ENCODE measurements at regions not wholly inside any gene's neighbourhood (a gene's known extent, or its start where the extent isn't known, plus 50 kb on each side); places are given as distances from the start of the nearest gene placed in this dataset.
A peak's percentile ranks its signal among the peaks of the same experiment; 100 is the strongest.
"Not testable (repeated sequence)": the region's sequence is repeated elsewhere in the genome, so short reads cannot be mapped to it uniquely, and the experiment has no call there.

GRCh38 chr13:88436974-88437373 lies 765.8 kb downstream of the SLITRK5 start:
- no peak for DNase-seq

DNA sequence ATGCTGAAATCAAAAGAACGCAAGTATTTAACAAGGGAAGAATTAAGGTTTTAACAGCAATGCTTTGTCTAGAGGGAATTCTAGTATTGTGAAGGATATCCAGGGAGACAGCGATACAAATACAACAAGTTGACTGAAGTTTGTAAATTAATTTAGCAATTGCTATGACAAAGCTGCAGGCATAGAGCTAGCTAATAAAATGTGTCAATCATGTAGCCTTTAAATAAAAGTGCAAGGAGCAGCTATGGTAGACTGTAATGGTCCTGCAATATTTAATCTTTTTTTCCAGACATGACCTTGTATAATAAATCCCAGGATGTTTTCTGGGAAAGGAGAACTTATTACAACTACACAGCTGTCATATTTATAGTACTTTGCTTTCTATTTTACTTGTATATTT lies 779.3 kb downstream of the SLITRK5 start:
- DNase-seq: no peak

GRCh38 chr13:88456151-88456550 lies 785.0 kb downstream of the SLITRK5 start:
- DNase-seq: no peak

GRCh38 chr13:88459331-88459730 lies 788.2 kb downstream of the SLITRK5 start:
- DNase-seq: no peak

DNA sequence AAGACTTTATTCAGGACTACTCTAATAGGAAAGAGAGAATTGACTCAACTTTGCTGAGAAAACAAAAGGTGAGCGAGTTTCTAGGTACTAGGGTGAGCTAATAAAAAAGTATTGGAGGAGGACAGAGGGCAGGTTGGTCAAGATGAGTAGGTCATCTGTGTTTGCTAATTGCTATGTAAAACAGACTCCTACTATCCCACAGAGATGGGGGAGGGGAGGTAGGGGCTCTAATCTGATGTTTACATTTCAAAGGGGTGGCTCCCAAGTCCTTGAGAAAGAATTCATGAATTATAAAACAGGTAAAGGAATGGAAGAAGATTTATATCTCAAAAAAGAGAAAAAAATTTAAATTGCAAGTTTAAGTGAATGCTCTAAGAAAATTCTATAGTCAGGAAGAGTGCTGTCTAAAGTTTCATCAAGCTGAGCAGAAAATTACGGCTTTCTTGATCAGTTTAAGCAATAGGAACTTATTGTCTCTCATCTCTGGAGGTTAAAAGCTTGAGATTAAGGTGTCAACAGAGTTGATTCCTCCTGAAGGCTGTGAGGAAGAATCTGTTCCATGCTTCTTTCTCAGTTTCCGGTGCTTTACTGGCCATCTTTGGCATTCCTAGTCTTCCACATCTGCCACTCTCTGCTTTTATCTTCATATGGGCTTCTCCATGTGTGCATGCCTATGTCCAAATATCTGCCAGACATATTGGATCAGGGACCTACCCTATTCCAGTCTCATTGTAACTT lies 790.3 kb downstream of the SLITRK5 start:
- DNase-seq: no peak

- no peak for DNase-seq
Measured at GRCh38 chr13:88464851-88465250, 793.7 kb downstream of the SLITRK5 start.

DNA sequence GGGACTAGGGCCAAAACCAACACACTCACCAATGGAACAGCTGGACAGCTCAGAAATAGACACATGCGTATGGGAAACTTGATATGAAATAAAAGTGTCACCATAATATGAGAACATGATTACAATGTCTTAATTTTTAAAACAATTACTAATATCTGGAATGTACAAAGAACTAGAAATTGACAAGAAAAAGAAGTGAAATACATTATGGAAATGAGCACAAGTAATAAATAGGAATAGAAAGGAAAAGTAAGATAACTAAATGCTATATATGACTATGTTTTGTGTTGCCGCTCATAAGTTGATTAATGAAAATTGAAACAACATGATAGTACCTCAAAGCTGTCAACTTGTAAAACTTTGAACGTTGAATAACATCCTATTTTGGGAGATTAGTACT lies 801.1 kb downstream of the SLITRK5 start:
- DNase-seq: no peak

DNA sequence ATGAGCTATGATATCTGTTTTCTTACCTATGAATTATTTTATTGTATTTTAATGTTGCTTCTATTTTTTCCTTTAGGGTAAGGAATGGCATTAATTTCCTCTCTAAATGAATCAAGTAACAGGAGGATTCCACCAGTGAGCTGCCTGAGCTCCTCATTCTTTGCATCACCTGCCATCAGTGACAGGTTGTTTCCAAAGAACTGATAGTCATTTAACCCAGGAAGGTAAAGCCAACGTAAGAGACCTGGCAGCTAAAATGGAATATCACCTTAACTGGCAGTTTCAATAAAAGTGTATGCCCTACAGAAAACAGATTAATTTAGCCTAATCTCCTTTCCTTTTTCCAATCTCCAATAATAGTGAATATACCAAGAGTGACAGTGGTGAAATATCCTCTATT lies 812.0 kb downstream of the SLITRK5 start:
- no peak for DNase-seq

DNA sequence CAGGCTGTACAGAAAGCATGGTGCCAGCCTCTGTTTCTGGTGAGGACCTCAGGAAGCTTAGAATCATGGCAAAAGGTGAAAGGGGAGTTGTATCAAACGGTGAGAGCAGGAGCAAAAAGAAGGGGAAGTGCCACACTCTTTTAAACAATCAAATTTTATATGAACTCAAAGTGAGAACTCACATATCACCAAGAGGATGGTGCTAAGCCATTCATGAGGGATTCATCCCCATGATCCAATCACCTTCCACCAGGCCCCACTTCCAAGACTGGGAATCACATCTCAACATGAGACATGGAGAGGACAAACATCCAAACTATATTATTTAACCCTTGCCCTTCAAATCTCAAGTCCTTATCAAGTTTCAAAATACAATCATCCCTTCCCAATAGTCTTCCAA lies 836.7 kb downstream of the SLITRK5 start:
- no peak for DNase-seq

GRCh38 chr13:88512993-88513392 lies 841.8 kb downstream of the SLITRK5 start:
- DNase-seq: not testable (repeated sequence)

- DNase-seq: peak; percentile 79
Measured at GRCh38 chr13:88526186-88526852, 855.1 kb downstream of the SLITRK5 start.

DNA sequence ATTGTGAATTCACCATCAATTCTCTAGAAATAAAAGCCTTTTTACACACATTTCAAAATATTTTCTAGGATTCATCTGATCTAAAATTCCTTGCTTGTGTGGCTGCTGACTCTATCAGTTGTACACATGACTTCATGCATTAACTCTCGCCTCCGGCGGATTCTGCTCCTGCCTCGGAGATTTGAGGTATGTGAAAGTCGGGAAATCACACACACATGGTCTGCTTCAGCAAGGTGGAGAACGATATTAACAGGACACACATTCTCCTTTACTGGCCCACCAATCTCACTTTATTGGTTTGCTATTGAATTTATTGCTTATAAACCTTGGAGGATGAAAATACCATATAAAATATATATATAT lies 855.7 kb downstream of the SLITRK5 start:
- no peak for DNase-seq

- no peak for DNase-seq
Measured at GRCh38 chr13:88541994-88542393, 870.8 kb downstream of the SLITRK5 start.

DNA sequence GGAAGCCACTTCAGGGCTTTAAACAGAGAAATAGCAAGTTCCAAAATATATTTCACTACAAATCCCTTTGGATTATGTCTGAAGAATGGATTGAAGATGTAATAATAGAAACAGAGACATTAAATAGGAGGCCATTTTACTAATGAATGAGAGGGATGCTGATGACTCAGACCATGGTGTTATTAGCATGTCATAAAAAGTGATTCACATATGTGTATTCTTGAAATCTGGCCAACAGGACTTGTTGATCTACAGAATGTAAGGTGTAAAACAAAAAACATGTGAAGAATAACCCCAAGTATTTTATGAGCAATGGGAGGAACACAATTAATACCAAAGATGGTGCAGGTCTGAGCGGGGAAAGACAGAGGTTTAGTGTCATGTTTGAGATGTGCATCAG lies 873.7 kb downstream of the SLITRK5 start:
- no peak for DNase-seq

DNA sequence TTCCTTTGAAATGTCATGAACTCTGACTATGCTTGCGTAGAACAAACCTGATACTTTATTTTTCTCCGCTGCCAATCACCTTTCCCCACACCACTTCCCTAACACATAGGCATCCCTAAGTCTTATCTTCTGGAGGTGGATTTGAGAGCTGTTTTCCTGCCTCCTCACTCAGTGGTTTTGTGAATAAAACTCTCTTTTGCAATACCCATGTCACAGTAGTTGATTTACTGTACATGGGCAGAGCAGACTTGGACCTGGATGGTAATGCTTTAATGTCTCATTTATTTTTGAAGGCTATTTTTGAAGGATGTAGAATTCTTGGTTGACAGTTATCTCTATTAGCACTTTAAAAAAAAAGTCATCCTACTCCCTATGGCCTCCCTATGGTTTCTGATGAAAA lies 881.8 kb downstream of the SLITRK5 start:
- no peak for DNase-seq

DNA sequence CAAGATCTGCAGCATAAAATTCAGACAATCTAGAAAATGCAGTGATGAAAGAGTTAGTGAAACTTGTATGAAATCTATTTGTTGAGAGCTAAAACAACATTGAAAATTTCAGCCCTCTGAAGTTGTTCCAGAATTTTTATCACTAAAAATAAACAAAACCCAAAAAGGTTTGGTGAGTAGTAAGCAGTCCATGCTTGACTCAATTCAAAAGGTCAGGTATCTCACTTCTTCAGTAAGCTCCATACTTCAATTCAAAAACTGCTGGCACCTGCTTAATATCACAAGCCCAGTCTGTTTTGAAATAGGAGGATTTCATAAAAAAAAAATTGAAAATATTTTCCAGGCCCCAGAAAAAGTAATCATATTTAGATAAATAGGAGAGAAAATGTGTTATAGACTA lies 894.4 kb downstream of the SLITRK5 start:
- DNase-seq: no peak

- DNase-seq: no peak
Measured at GRCh38 chr13:88585861-88586260, 914.7 kb downstream of the SLITRK5 start.

GRCh38 chr13:88586263-88586662 lies 915.1 kb downstream of the SLITRK5 start:
- no peak for DNase-seq

DNA sequence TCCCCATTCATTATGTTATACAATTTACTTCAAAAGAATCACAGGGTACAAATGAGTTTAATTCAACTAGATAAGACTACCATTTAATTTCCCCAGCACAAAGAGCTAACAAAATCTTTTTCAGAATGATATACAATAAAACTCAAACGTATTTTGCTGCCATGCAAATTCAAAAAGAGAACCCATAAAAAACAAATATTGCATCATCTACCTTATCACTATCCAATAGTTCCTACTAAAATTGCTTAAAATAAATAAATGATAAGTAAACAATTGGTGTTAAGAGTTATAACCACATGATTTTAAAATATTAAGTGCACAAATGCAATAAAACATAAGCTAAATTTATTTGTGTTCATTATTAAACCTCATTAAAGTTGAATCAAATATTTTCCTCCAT lies 919.4 kb downstream of the SLITRK5 start:
- DNase-seq: no peak

DNA sequence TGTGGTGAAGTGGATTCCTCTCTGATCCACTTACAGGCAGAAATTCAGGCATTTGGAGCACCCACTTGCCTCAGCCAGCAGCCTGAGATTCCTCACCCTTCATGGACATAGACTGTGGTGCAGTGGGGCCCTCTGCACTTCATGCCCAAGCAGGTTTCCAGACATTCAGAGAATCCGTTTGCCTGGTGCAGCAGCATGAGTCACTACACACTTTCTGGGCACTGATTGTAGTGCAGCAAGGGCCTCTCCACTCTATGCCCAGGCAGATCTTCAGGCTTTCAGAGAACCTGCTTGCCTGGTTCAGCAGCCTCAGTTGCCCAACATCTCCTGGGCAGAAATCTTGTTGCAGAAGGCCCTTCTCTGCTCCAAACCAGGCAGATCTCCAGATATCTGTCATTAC lies 920.9 kb downstream of the SLITRK5 start:
- DNase-seq: no peak

- peak; percentile 15 for DNase-seq
Measured at GRCh38 chr13:88601949-88602348, 930.8 kb downstream of the SLITRK5 start.

GRCh38 chr13:88602786-88603777 lies 931.9 kb downstream of the SLITRK5 start:
- DNase-seq: no peak

DNA sequence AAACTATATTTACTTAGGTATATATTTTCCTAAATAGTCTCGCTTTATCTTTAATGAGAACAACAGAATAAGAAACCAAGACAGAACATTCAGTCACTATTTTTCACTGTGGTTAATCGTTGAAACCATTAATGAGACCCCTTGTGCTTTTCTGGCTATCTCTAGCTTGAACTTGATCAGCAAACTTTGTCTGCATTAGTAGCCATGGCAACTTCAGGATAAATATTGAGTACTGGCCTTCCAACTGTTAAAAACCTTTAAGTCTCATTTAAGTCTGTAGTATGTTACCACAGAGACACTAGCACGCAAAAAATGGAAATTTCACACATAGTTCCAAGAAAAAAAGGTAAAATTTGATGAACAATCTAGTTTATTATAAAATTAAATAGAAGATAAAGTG lies 946.0 kb downstream of the SLITRK5 start:
- no peak for DNase-seq

Data from NCI-H345 (cell line).